Esophagus (tissue), 2 donors: ENCODE measurements at regions not wholly inside any gene's neighbourhood (a gene's known extent, or its start where the extent isn't known, plus 50 kb on each side); places are given as distances from the start of the nearest gene placed in this dataset.

Experiments used
- H3K27ac ChIP-seq, 2 donors: one replicate each; pipeline ENCODE4 v1.5.1; 2013; ENCODE audit warnings: low read depth in 2 of 2, mild to moderate bottlenecking in 2 of 2, inconsistent platforms in 1 of 2, low read length in 1 of 2, moderate library complexity in 1 of 2
- H3K27me3 ChIP-seq, 2 donors: one replicate each; pipeline ENCODE4 v1.6.1; 2013; ENCODE audit warnings: low read length in 2 of 2, control low read depth in 1 of 2, mild to moderate bottlenecking in 1 of 2; ENCODE audit not compliant: insufficient read depth in 2 of 2, control insufficient read depth in 1 of 2
- H3K36me3 ChIP-seq, 2 donors: one replicate each; pipeline ENCODE4 v1.6.1; 2013; ENCODE audit warnings: low read length in 1 of 2; ENCODE audit not compliant: control insufficient read depth in 2 of 2, insufficient read depth in 2 of 2
- H3K4me1 ChIP-seq, 2 donors: one replicate each; pipeline ENCODE4 v1.6.1; 2013; ENCODE audit warnings: low read length in 1 of 2; ENCODE audit not compliant: control insufficient read depth in 2 of 2, insufficient read depth in 2 of 2
- H3K4me3 ChIP-seq, 2 donors: one replicate each; pipeline ENCODE4 v1.5.1; 2013; ENCODE audit warnings: low read length in 2 of 2, mild to moderate bottlenecking in 2 of 2, low read depth in 1 of 2, moderate library complexity in 1 of 2
- H3K9me3 ChIP-seq, 2 donors: one replicate each; pipeline ENCODE4 v1.6.1; 2013; ENCODE audit warnings: mild to moderate bottlenecking in 2 of 2, low read depth in 1 of 2, low read length in 1 of 2, moderate library complexity in 1 of 2; ENCODE audit not compliant: control insufficient read depth in 2 of 2, insufficient read depth in 1 of 2
- WGBS, 2 donors: extraction: QIAGEN DNeasy Blood & Tissue Kit; methylation state at CpG; one replicate each; pipeline ENCODE4 v1.1.7; 2013; 5-methylcytosine and 5-hydroxymethylcytosine counted together
- donor health status: healthy with polysubstance abuse.
- donor health status: Bipolar disorder and iron deficiency.

DNA sequence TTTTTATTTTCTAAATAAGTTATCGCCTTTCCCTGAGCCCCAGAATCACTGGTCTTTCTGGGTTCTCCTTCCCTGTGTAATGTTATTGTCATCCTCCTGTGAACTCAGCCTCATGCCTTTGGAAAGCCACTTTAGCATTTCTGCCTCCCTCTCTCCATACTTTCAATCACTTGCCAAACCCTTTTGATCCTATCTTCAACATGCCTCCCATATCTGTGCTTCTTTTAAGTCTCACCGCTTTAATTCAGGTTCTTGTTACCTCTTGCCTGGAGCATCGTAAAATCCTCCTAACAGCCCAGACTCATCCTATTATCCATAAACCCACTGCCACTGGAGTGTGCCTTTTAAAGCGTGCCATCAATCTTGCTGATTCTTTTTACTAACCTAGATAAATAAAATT is 321.8 kb downstream of the BMP4 start:
- Histone ChIP-seq H3K9me3 (no peaks in the 10 kb centered on the region), H3K4me1 (no peaks in the 10 kb centered on the region), H3K4me3 (no peak overlapping the region), H3K36me3 (no peaks in the 10 kb centered on the region), H3K27me3 (peaks cover 0 to 2% of the 10 kb centered on the region in 2 donors), H3K27ac (no peak overlapping the region)
- 91 to 92% methylated on average over 4 of the region's 4 CpGs for WGBS, 2 donors

DNA sequence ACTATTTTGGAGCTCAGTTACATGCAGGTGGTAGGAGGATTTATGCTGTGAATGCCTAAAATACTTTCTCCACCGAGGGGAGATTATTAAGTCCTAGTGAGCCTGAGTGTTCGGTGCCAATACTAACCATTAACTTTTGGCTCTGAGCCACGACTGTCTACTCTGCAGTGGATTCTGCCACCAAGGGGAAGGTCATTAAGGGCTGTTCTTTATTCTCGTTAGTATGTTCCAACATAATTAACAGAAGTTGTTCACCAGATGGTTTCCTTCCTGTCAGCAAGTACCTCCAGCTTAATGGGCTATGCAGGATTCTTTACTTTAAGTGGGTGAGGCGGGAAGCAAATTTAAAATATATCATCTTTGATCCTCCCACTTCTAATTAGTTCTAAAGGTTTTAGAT is 326.3 kb downstream of the BMP4 start:
- Histone ChIP-seq H3K9me3 (no peaks in the 10 kb centered on the region), H3K36me3 (no peaks in the 10 kb centered on the region), H3K4me3 (no peak overlapping the region), H3K27me3 (peaks cover 0 to 4% of the 10 kb centered on the region in 2 donors), H3K4me1 (no peaks in the 10 kb centered on the region), H3K27ac (no peak overlapping the region)
- WGBS, 2 donors, result 29 to 31% methylated on average over 5 of the region's 5 CpGs

GRCh38 chr14:53628732-53629430 is 327.7 kb downstream of the BMP4 start:
- Histone ChIP-seq H3K4me1 (no peaks in the 10 kb centered on the region), H3K27ac (no peak overlapping the region), H3K4me3 (no peak overlapping the region), H3K27me3 (peaks cover 0 to 2% of the 10 kb centered on the region in 2 donors), H3K36me3 (no peaks in the 10 kb centered on the region), H3K9me3 (no peaks in the 10 kb centered on the region)
- WGBS, 2 donors, result 60 to 62% methylated on average over 6 of the region's 6 CpGs

DNA sequence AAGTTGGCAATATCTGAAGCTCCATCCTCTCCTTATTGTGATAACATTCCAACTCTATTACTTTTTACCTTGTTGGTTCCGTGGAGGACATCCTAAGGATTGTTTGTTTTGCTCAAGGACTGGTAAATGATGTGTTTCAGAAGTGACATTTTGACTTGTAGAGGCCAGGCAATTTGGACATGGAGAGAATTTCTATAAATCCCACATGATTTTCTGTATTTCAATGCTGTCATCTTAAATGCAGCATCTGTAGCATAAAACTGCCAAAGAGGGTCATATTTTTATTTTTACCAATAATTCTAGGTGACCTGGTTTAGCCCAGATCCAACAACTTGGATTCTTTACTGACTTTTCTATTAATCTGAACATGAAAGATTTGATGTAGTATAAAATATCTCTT is 328.4 kb downstream of the BMP4 start:
- Histone ChIP-seq H3K27me3 (peaks cover 0 to 2% of the 10 kb centered on the region in 2 donors), H3K4me3 (no peak overlapping the region), H3K36me3 (no peaks in the 10 kb centered on the region), H3K27ac (no peak overlapping the region), H3K9me3 (no peaks in the 10 kb centered on the region), H3K4me1 (no peaks in the 10 kb centered on the region)
- WGBS, 2 donors, result 52 to 58% methylated on average over 1 of the region's 1 CpG

DNA sequence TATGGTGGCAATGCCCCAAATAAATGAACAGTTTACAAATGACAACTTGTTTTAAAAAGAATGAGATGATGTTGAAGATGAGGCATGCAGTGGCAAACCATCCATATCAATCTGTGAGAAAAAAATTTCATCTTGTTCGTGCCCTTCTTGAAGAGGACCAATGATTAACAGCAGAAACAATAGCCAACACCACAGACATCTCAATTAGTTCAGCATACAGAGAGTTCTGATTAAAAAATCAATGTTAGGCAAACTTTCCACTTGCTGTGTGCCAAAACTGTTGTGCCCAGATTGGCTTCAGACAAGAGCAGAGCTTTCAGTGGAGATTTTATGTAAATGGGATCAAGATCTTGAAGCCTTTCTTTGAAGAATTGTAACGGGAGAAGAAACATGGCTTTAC is 329.9 kb downstream of the BMP4 start:
- Histone ChIP-seq H3K4me3 (no peak overlapping the region), H3K27me3 (peaks cover 0 to 2% of the 10 kb centered on the region in 2 donors), H3K36me3 (no peaks in the 10 kb centered on the region), H3K9me3 (no peaks in the 10 kb centered on the region), H3K27ac (no peak overlapping the region), H3K4me1 (no peaks in the 10 kb centered on the region)
- 72 to 89% methylated on average over 2 of the region's 2 CpGs for WGBS, 2 donors

DNA sequence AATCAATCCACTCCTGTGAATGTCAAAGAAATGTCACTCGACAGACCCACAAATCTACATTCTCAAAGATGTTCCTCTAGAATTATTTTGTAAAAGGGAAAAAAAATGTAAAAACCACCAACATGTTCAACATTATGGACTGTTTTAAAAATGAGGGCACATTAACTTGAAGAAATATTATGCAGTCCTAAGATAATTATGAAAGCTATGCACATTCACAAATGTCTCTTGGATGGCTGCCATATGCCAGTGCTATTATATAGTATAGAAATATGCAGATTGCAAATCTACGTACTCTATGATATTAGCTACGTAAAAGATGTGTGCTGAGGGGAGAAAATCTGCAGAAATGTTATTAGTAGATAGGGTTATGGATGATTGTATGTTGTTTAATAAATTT is 334.2 kb downstream of the BMP4 start:
- H3K27ac ChIP-seq, result no peak overlapping the region
- WGBS, 2 donors, result 93 to 94% methylated on average over 3 of the region's 3 CpGs
- H3K9me3 ChIP-seq, result no peaks in the 10 kb centered on the region
- H3K36me3 ChIP-seq, result no peaks in the 10 kb centered on the region
- H3K4me1 ChIP-seq, result no peaks in the 10 kb centered on the region
- no peak overlapping the region for H3K4me3 ChIP-seq
- peaks cover 0 to 2% of the 10 kb centered on the region in 2 donors for H3K27me3 ChIP-seq

DNA sequence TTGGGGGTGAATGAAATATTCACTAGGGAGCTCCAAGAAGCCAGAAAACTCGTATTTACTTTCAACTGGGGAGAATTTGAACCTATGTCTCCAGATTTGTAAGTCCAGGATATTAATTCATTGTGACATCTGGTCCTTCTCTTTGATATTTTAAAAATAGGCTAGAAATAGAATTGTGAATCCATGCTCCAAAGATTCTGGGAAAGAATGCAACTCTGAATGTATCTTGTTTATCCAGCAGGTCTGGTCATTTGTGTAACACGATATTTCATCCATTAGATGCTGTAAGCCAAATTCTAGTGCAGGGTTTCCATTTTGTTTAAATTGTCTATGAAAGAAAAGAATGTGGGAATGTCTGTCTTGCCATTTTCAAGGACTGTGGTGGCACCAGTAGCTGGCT is 334.7 kb downstream of the BMP4 start:
- Histone ChIP-seq H3K4me1 (no peaks in the 10 kb centered on the region), H3K27me3 (no peaks in the 10 kb centered on the region), H3K4me3 (no peak overlapping the region), H3K27ac (no peak overlapping the region), H3K36me3 (no peaks in the 10 kb centered on the region), H3K9me3 (no peaks in the 10 kb centered on the region)
- WGBS, 2 donors, result 46 to 52% methylated on average over 2 of the region's 2 CpGs

DNA sequence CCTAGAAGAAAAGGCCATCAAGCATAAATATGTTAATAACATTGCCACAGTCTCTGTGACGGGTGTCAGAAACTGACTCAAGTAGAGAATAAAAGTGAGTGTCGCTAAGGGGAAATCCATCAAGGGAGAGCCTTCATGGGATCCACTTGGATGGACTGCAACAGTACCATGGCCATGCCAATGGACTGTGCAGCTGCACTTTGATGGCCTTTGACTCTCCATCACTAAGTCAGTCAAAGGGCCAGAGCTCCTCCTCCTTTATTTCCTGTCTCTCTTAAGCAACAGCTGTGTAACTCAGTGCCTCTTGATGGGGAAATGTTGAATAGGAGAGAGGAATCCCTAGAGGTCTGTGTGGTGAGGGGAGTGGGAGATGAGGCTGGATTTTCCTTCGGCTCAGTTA is 335.2 kb downstream of the BMP4 start:
- Histone ChIP-seq H3K27ac (no peak overlapping the region), H3K4me3 (no peak overlapping the region), H3K27me3 (no peaks in the 10 kb centered on the region), H3K9me3 (no peaks in the 10 kb centered on the region), H3K4me1 (no peaks in the 10 kb centered on the region), H3K36me3 (no peaks in the 10 kb centered on the region)
- 85 to 89% methylated on average over 3 of the region's 3 CpGs for WGBS, 2 donors

DNA sequence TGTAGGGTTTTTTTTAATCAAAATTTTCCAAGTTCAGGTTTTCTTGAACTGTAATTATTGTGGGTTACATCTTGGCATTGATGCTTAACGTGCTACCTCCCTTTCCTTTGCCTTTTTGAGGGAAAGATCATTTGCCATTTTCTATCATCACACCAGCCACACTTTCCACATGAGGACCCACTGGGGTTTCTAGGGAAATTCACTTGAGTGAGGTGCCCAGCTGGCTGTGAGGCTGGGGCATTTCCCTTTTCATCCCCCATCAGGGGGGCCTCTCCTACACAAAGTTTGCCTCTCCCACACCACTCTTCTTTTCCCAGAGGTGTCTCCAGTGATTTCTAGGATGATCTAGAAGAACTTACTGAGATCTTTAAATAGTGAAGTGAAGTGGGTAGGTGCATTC is 335.7 kb downstream of the BMP4 start:
- Histone ChIP-seq H3K4me1 (no peaks in the 10 kb centered on the region), H3K27ac (no peak overlapping the region), H3K9me3 (no peaks in the 10 kb centered on the region), H3K36me3 (no peaks in the 10 kb centered on the region), H3K4me3 (no peak overlapping the region), H3K27me3 (no peaks in the 10 kb centered on the region)
- 77% methylated on average over 1 of the region's 1 CpG for WGBS, 2 donors

GRCh38 chr14:53620317-53620716 is 336.3 kb downstream of the BMP4 start:
- Histone ChIP-seq H3K27ac (no peak overlapping the region), H3K27me3 (no peaks in the 10 kb centered on the region), H3K9me3 (no peaks in the 10 kb centered on the region), H3K36me3 (no peaks in the 10 kb centered on the region), H3K4me3 (no peak overlapping the region), H3K4me1 (no peaks in the 10 kb centered on the region)
- 29 to 45% methylated on average over 2 of the region's 2 CpGs for WGBS, 2 donors
